ENCODE measurements at regions not wholly inside any gene's neighbourhood (a gene's known extent, or its start where the extent isn't known, plus 50 kb on each side); places are given as distances from the start of the nearest gene placed in this dataset.

DNA sequence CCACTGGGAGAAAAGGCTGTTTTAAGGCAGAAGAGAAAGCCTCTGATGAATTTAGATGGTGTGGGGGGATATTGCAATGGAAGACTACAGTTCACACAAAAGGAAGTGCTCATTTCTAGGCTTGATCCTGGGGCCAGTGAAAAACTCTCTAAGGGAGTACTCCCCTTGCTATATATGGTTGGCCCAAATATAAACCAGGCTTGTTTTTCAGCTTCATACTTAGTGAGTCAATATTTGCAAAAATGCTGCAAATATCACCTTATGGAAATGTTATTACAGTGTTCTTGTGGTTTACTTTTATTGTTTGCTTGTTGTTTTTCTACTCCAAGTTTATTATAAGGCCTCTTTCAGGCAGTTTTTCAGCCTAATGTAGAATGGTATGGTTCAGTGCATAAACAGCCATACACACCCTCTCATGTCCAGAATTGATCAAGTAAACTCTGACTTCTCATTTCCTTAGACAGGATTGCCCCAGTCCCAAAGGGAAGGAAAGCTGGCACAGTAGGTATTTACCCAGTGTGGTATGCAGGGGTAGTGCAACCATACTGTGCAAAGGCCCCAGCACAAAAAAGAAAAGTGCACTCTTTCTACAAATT, 115.1 kb downstream of the FEM1C start:
- TF ChIP-seq POLR2A (IDR thresholded peaks at IDR 0.05), result no peak
- TF ChIP-seq, protein P1, sequence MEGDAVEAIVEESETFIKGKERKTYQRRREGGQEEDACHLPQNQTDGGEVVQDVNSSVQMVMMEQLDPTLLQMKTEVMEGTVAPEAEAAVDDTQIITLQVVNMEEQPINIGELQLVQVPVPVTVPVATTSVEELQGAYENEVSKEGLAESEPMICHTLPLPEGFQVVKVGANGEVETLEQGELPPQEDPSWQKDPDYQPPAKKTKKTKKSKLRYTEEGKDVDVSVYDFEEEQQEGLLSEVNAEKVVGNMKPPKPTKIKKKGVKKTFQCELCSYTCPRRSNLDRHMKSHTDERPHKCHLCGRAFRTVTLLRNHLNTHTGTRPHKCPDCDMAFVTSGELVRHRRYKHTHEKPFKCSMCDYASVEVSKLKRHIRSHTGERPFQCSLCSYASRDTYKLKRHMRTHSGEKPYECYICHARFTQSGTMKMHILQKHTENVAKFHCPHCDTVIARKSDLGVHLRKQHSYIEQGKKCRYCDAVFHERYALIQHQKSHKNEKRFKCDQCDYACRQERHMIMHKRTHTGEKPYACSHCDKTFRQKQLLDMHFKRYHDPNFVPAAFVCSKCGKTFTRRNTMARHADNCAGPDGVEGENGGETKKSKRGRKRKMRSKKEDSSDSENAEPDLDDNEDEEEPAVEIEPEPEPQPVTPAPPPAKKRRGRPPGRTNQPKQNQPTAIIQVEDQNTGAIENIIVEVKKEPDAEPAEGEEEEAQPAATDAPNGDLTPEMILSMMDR (IDR thresholded peaks at IDR 0.05), result no peak

All from testis (tissue), 2 donors.